ENCODE measurements at regions not wholly inside any gene's neighbourhood (a gene's known extent, or its start where the extent isn't known, plus 50 kb on each side); places are given as distances from the start of the nearest gene placed in this dataset.
A peak's percentile ranks its signal among the peaks of the same experiment; 100 is the strongest.

- 69% methylated on average over 3 of the region's 3 CpGs for WGBS
- no peak overlapping the region for H3K4me3 ChIP-seq (ENCODE audit: low read depth, low read length)
- DNase-seq (ENCODE audit: extremely low spot score), result peak; percentile 21
- H3K4me1 ChIP-seq (ENCODE audit: insufficient read depth), result no peaks in the 10 kb centered on the region
- no peaks in the 10 kb centered on the region for H3K36me3 ChIP-seq (ENCODE audit: insufficient read depth)
- no peak overlapping the region for H3K27ac ChIP-seq (ENCODE audit: low read depth)
Observed at GRCh38 chr18:25815659-25816058, 274.8 kb downstream of the SS18 start.

- 70% methylated on average over 4 of the region's 4 CpGs for WGBS
- DNase-seq (ENCODE audit: extremely low spot score), result no peak
- H3K36me3 ChIP-seq (ENCODE audit: insufficient read depth), result no peaks in the 10 kb centered on the region
- no peak overlapping the region for H3K27ac ChIP-seq (ENCODE audit: low read depth)
- no peak overlapping the region for H3K4me3 ChIP-seq (ENCODE audit: low read depth, low read length)
- H3K4me1 ChIP-seq (ENCODE audit: insufficient read depth), result no peaks in the 10 kb centered on the region
Observed at GRCh38 chr18:25814841-25815458, 275.5 kb downstream of the SS18 start.

GRCh38 chr18:25813110-25813509, 277.3 kb downstream of the SS18 start:
- DNase-seq (ENCODE audit: extremely low spot score), result no peak
- 46% methylated on average over 5 of the region's 5 CpGs for WGBS
- Histone ChIP-seq H3K36me3 (ENCODE audit: insufficient read depth) (no peaks in the 10 kb centered on the region), H3K27ac (ENCODE audit: low read depth) (no peak overlapping the region), H3K4me3 (ENCODE audit: low read depth, low read length) (no peak overlapping the region), H3K4me1 (ENCODE audit: insufficient read depth) (no peaks in the 10 kb centered on the region)

GRCh38 chr18:25810736-25811135, 279.7 kb downstream of the SS18 start:
- Histone ChIP-seq H3K27ac (ENCODE audit: low read depth) (no peak overlapping the region), H3K36me3 (ENCODE audit: insufficient read depth) (no peaks in the 10 kb centered on the region), H3K4me1 (ENCODE audit: insufficient read depth) (no peaks in the 10 kb centered on the region), H3K4me3 (ENCODE audit: low read depth, low read length) (no peak overlapping the region)
- DNase-seq (ENCODE audit: extremely low spot score), result no peak
- WGBS, result 96% methylated on average over 3 of the region's 3 CpGs

GRCh38 chr18:25805939-25806338, 284.5 kb downstream of the SS18 start:
- no peaks in the 10 kb centered on the region for H3K36me3 ChIP-seq (ENCODE audit: insufficient read depth)
- no peaks in the 10 kb centered on the region for H3K4me1 ChIP-seq (ENCODE audit: insufficient read depth)
- 75% methylated on average over 4 of the region's 4 CpGs for WGBS
- H3K4me3 ChIP-seq (ENCODE audit: low read depth, low read length), result no peak overlapping the region
- no peak overlapping the region for H3K27ac ChIP-seq (ENCODE audit: low read depth)
- no peak for DNase-seq (ENCODE audit: extremely low spot score)

GRCh38 chr18:25805323-25805722, 285.1 kb downstream of the SS18 start:
- Histone ChIP-seq H3K36me3 (ENCODE audit: insufficient read depth) (no peaks in the 10 kb centered on the region), H3K4me3 (ENCODE audit: low read depth, low read length) (no peak overlapping the region), H3K4me1 (ENCODE audit: insufficient read depth) (no peaks in the 10 kb centered on the region), H3K27ac (ENCODE audit: low read depth) (no peak overlapping the region)
- 34% methylated on average over 5 of the region's 5 CpGs for WGBS
- DNase-seq (ENCODE audit: extremely low spot score), result no peak

- H3K27ac ChIP-seq (ENCODE audit: low read depth), result no peak overlapping the region
- DNase-seq (ENCODE audit: extremely low spot score), result no peak
- H3K4me3 ChIP-seq (ENCODE audit: low read depth, low read length), result no peak overlapping the region
- no peaks in the 10 kb centered on the region for H3K36me3 ChIP-seq (ENCODE audit: insufficient read depth)
- H3K4me1 ChIP-seq (ENCODE audit: insufficient read depth), result no peaks in the 10 kb centered on the region
- 86% methylated on average over 3 of the region's 3 CpGs for WGBS
Observed at GRCh38 chr18:25799231-25799630, 291.2 kb downstream of the SS18 start.

GRCh38 chr18:25798046-25798445, 292.4 kb downstream of the SS18 start:
- Histone ChIP-seq H3K4me3 (ENCODE audit: low read depth, low read length) (no peak overlapping the region), H3K36me3 (ENCODE audit: insufficient read depth) (no peaks in the 10 kb centered on the region), H3K4me1 (ENCODE audit: insufficient read depth) (no peaks in the 10 kb centered on the region), H3K27ac (ENCODE audit: low read depth) (no peak overlapping the region)
- WGBS, result 72% methylated on average over 4 of the region's 4 CpGs
- no peak for DNase-seq (ENCODE audit: extremely low spot score)

- 37% methylated on average over 10 of the region's 10 CpGs for WGBS
- Histone ChIP-seq H3K4me3 (ENCODE audit: low read depth, low read length) (no peak overlapping the region), H3K36me3 (ENCODE audit: insufficient read depth) (no peaks in the 10 kb centered on the region), H3K27ac (ENCODE audit: low read depth) (no peak overlapping the region), H3K4me1 (ENCODE audit: insufficient read depth) (no peaks in the 10 kb centered on the region)
- DNase-seq (ENCODE audit: extremely low spot score), result no peak
Observed at GRCh38 chr18:25795213-25795612, 295.2 kb downstream of the SS18 start.

- no peaks in the 10 kb centered on the region for H3K4me1 ChIP-seq (ENCODE audit: insufficient read depth)
- no peaks in the 10 kb centered on the region for H3K36me3 ChIP-seq (ENCODE audit: insufficient read depth)
- H3K27ac ChIP-seq (ENCODE audit: low read depth), result no peak overlapping the region
- DNase-seq (ENCODE audit: extremely low spot score), result no peak
- H3K4me3 ChIP-seq (ENCODE audit: low read depth, low read length), result no peak overlapping the region
- WGBS, result 88% methylated on average over 5 of the region's 5 CpGs
Observed at GRCh38 chr18:25787276-25787675, 303.1 kb downstream of the SS18 start.

GRCh38 chr18:25786758-25787157, 303.7 kb downstream of the SS18 start:
- no peaks in the 10 kb centered on the region for H3K36me3 ChIP-seq (ENCODE audit: insufficient read depth)
- H3K4me3 ChIP-seq (ENCODE audit: low read depth, low read length), result no peak overlapping the region
- H3K4me1 ChIP-seq (ENCODE audit: insufficient read depth), result no peaks in the 10 kb centered on the region
- DNase-seq (ENCODE audit: extremely low spot score), result no peak
- WGBS, result 83% methylated on average over 2 of the region's 2 CpGs
- H3K27ac ChIP-seq (ENCODE audit: low read depth), result no peak overlapping the region

- H3K36me3 ChIP-seq (ENCODE audit: insufficient read depth), result no peaks in the 10 kb centered on the region
- 80% methylated on average over 7 of the region's 7 CpGs for WGBS
- no peak overlapping the region for H3K27ac ChIP-seq (ENCODE audit: low read depth)
- H3K4me1 ChIP-seq (ENCODE audit: insufficient read depth), result no peaks in the 10 kb centered on the region
- H3K4me3 ChIP-seq (ENCODE audit: low read depth, low read length), result no peak overlapping the region
- DNase-seq (ENCODE audit: extremely low spot score), result no peak
Observed at GRCh38 chr18:25780105-25780504, 310.3 kb downstream of the SS18 start.

- Histone ChIP-seq H3K36me3 (ENCODE audit: insufficient read depth) (no peaks in the 10 kb centered on the region), H3K4me3 (ENCODE audit: low read depth, low read length) (no peak overlapping the region), H3K27ac (ENCODE audit: low read depth) (no peak overlapping the region), H3K4me1 (ENCODE audit: insufficient read depth) (no peaks in the 10 kb centered on the region)
- no peak for DNase-seq (ENCODE audit: extremely low spot score)
- WGBS, result 88% methylated on average over 3 of the region's 3 CpGs
Observed at GRCh38 chr18:25771796-25772195, 318.6 kb downstream of the SS18 start.

- DNase-seq (ENCODE audit: extremely low spot score), result no peak
- Histone ChIP-seq H3K36me3 (ENCODE audit: insufficient read depth) (no peaks in the 10 kb centered on the region), H3K27ac (ENCODE audit: low read depth) (no peak overlapping the region), H3K4me1 (ENCODE audit: insufficient read depth) (no peaks in the 10 kb centered on the region), H3K4me3 (ENCODE audit: low read depth, low read length) (no peak overlapping the region)
- WGBS, result 65% methylated on average over 4 of the region's 4 CpGs
Observed at GRCh38 chr18:25764777-25765176, 325.6 kb downstream of the SS18 start.

GRCh38 chr18:25759111-25759510, 331.3 kb downstream of the SS18 start:
- H3K27ac ChIP-seq (ENCODE audit: low read depth), result no peak overlapping the region
- no peak overlapping the region for H3K4me3 ChIP-seq (ENCODE audit: low read depth, low read length)
- no peak for DNase-seq (ENCODE audit: extremely low spot score)
- H3K4me1 ChIP-seq (ENCODE audit: insufficient read depth), result no peaks in the 10 kb centered on the region
- H3K36me3 ChIP-seq (ENCODE audit: insufficient read depth), result no peaks in the 10 kb centered on the region
- 16% methylated on average over 1 of the region's 1 CpG for WGBS
